HG02678 (cell line): ENCODE measurements at regions not wholly inside any gene's neighbourhood (a gene's known extent, or its start where the extent isn't known, plus 50 kb on each side); places are given as distances from the start of the nearest gene placed in this dataset.
"Not testable (repeated sequence)": the region's sequence is repeated elsewhere in the genome, so short reads cannot be mapped to it uniquely, and the experiment has no call there.

Experiments
- ATAC-seq: cut with Tn5 transposase; IDR thresholded peaks from one replicate; pipeline ENCODE4 v1.9.1; 2021; ENCODE audit warnings: mild to moderate bottlenecking, moderate library complexity; ENCODE audit not compliant: unreplicated experiment

- no peak for ATAC-seq
These were observed 118.7 kb upstream of the CDH5 start for GRCh38 chr16:66247516-66248481.

- no peak for ATAC-seq
These were observed 120.6 kb upstream of the CDH5 start for GRCh38 chr16:66245868-66246267.

- ATAC-seq, result no peak
These were observed 121.4 kb upstream of the CDH5 start for GRCh38 chr16:66245072-66245471.

- no peak for ATAC-seq
These were observed 123.8 kb upstream of the CDH5 start for GRCh38 chr16:66242672-66243071.

- not testable (repeated sequence) for ATAC-seq
These were observed 124.3 kb upstream of the CDH5 start for GRCh38 chr16:66242206-66242605.

GRCh38 chr16:66240631-66241395 is 125.7 kb upstream of the CDH5 start:
- ATAC-seq, result no peak

GRCh38 chr16:66240088-66240487 is 126.4 kb upstream of the CDH5 start:
- ATAC-seq, result no peak

GRCh38 chr16:66238696-66239095 is 127.8 kb upstream of the CDH5 start:
- no peak for ATAC-seq

GRCh38 chr16:66236301-66236700 is 130.2 kb upstream of the CDH5 start:
- no peak for ATAC-seq

- no peak for ATAC-seq
These were observed 134.9 kb upstream of the CDH5 start for GRCh38 chr16:66231452-66232160.

- no peak for ATAC-seq
These were observed 136.8 kb upstream of the CDH5 start for GRCh38 chr16:66229651-66230050.

- no peak for ATAC-seq
These were observed 137.7 kb upstream of the CDH5 start for GRCh38 chr16:66228792-66229191.

GRCh38 chr16:66227766-66228530 is 138.5 kb upstream of the CDH5 start:
- no peak for ATAC-seq

GRCh38 chr16:66226762-66227161 is 139.7 kb upstream of the CDH5 start:
- ATAC-seq, result no peak

GRCh38 chr16:66225696-66226095 is 140.8 kb upstream of the CDH5 start:
- ATAC-seq, result no peak

GRCh38 chr16:66224626-66225025 is 141.9 kb upstream of the CDH5 start:
- no peak for ATAC-seq

- no peak for ATAC-seq
These were observed 142.3 kb upstream of the CDH5 start for GRCh38 chr16:66224186-66224585.

- no peak for ATAC-seq
These were observed 143.2 kb upstream of the CDH5 start for GRCh38 chr16:66223176-66223780.

GRCh38 chr16:66222756-66223155 is 143.7 kb upstream of the CDH5 start:
- no peak for ATAC-seq

- ATAC-seq, result no peak
These were observed 145.8 kb upstream of the CDH5 start for GRCh38 chr16:66220702-66221101.
